MV-4-11 (cell line): ENCODE measurements at regions not wholly inside any gene's neighbourhood (a gene's known extent, or its start where the extent isn't known, plus 50 kb on each side); places are given as distances from the start of the nearest gene placed in this dataset.
"Not testable (repeated sequence)": the region's sequence is repeated elsewhere in the genome, so short reads cannot be mapped to it uniquely, and the experiment has no call there.

Experiments used
- DNase-seq: peaks from one replicate; lab custom pipeline; 2025; lab: John Stamatoyannopoulos, UW

GRCh38 chr13:80551650-80552497, 210.9 kb upstream of the SPRY2 start:
- DNase-seq = peak; percentile 51

GRCh38 chr13:80550971-80551441, 210.1 kb upstream of the SPRY2 start:
- no peak for DNase-seq

- no peak for DNase-seq
These were observed 208.0 kb upstream of the SPRY2 start for GRCh38 chr13:80548915-80549314.

- no peak for DNase-seq
These were observed 207.2 kb upstream of the SPRY2 start for GRCh38 chr13:80547885-80548825.

GRCh38 chr13:80547341-80547740, 206.4 kb upstream of the SPRY2 start:
- DNase-seq = no peak

- DNase-seq = no peak
These were observed 192.2 kb upstream of the SPRY2 start for GRCh38 chr13:80533175-80533574.

GRCh38 chr13:80530902-80531301, 190.0 kb upstream of the SPRY2 start:
- DNase-seq = no peak

- DNase-seq = no peak
These were observed 189.3 kb upstream of the SPRY2 start for GRCh38 chr13:80530191-80530590.

- no peak for DNase-seq
These were observed 188.8 kb upstream of the SPRY2 start for GRCh38 chr13:80529734-80530133.

- DNase-seq = no peak
These were observed 187.8 kb upstream of the SPRY2 start for GRCh38 chr13:80528733-80529132.

- DNase-seq = no peak
These were observed 186.5 kb upstream of the SPRY2 start for GRCh38 chr13:80527400-80527799.

GRCh38 chr13:80524447-80525215, 183.7 kb upstream of the SPRY2 start:
- DNase-seq = no peak

- no peak for DNase-seq
These were observed 182.2 kb upstream of the SPRY2 start for GRCh38 chr13:80523134-80523533.

- not testable (repeated sequence) for DNase-seq
These were observed 181.5 kb upstream of the SPRY2 start for GRCh38 chr13:80522463-80522862.

GRCh38 chr13:80516818-80517348, 176.0 kb upstream of the SPRY2 start:
- DNase-seq = no peak

- no peak for DNase-seq
These were observed 174.4 kb upstream of the SPRY2 start for GRCh38 chr13:80515296-80515695.

- DNase-seq = no peak
These were observed 172.3 kb upstream of the SPRY2 start for GRCh38 chr13:80513196-80513595.

- no peak for DNase-seq
These were observed 169.8 kb upstream of the SPRY2 start for GRCh38 chr13:80510686-80511085.

GRCh38 chr13:80509264-80509663, 168.3 kb upstream of the SPRY2 start:
- no peak for DNase-seq

- DNase-seq = no peak
These were observed 167.1 kb upstream of the SPRY2 start for GRCh38 chr13:80508031-80508430.

- no peak for DNase-seq
These were observed 163.5 kb upstream of the SPRY2 start for GRCh38 chr13:80504453-80504852.

- no peak for DNase-seq
These were observed 161.4 kb upstream of the SPRY2 start for GRCh38 chr13:80502359-80502758.
